GM13976 (cell line): ENCODE measurements at regions not wholly inside any gene's neighbourhood (a gene's known extent, or its start where the extent isn't known, plus 50 kb on each side); places are given as distances from the start of the nearest gene placed in this dataset.

ENCODE experiments used
- DNase-seq: peaks from one replicate; pipeline ENCODE4 v3.0.0; 2012; ENCODE audit warnings: low spot score
- in situ Hi-C: fragments of 300-500 bp; cut with MboI; formaldehyde crosslinking; loops from one replicate; pipeline ENCODE4 v1.12.0; 2022; ENCODE audit warnings: low sequenced_read_pairs, mixed read lengths, inconsistent platforms; ENCODE audit not compliant: unreplicated experiment
- TF ChIP-seq, protein P1 (sequence below): IDR thresholded peaks from 2 replicates; pipeline ENCODE4 v1.5.1; 2012; ENCODE audit warnings: borderline replicate concordance, mild to moderate bottlenecking; ENCODE audit not compliant: insufficient read depth; ENCODE audit errors: extremely low read depth, missing control alignments, control extremely low read depth

DNA sequence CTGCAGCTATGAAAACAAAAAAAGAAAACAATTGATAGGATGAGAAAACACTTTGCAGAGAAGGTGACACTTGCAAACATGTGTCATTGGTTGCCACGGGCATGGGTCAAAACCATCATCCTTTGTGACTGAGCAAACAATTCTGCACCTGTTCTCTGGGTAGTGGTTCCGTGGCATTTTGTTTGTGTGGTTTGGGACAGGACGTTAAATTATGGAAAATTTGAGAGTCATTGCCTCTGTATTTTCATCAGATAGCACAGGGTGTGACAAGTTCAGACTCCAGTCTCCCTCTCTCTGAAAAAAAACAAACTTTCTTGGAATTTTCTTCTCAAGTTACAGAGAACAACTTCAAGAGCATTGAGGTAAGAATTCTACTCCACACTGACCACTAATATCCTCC, 113.4 kb upstream of the HMHB1 start:
- TF ChIP-seq, protein P1, sequence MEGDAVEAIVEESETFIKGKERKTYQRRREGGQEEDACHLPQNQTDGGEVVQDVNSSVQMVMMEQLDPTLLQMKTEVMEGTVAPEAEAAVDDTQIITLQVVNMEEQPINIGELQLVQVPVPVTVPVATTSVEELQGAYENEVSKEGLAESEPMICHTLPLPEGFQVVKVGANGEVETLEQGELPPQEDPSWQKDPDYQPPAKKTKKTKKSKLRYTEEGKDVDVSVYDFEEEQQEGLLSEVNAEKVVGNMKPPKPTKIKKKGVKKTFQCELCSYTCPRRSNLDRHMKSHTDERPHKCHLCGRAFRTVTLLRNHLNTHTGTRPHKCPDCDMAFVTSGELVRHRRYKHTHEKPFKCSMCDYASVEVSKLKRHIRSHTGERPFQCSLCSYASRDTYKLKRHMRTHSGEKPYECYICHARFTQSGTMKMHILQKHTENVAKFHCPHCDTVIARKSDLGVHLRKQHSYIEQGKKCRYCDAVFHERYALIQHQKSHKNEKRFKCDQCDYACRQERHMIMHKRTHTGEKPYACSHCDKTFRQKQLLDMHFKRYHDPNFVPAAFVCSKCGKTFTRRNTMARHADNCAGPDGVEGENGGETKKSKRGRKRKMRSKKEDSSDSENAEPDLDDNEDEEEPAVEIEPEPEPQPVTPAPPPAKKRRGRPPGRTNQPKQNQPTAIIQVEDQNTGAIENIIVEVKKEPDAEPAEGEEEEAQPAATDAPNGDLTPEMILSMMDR = no peak
- in situ Hi-C loops = no loop called here
- DNase-seq = no peak

DNA sequence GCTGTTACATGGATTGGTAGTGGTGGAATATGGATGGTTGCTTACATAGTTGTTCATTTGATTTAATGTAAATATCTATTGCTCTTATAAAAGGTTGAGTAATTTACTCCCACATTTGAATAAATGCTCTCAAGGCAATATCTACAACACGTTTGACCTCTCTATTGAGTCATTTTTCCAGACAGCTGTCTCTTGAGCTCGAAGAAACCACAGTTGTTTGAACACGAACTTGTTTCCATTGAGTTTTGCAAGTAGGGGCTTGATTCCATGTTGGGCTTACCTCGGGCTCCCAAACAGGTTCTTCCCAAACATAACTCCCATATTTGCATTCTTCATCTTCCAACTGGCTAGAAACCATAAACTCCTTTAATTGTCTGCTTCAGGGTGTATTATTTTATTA, 115.0 kb upstream of the HMHB1 start:
- in situ Hi-C loops = no loop called here
- DNase-seq = no peak
- TF ChIP-seq, protein P1 = no peak

DNA sequence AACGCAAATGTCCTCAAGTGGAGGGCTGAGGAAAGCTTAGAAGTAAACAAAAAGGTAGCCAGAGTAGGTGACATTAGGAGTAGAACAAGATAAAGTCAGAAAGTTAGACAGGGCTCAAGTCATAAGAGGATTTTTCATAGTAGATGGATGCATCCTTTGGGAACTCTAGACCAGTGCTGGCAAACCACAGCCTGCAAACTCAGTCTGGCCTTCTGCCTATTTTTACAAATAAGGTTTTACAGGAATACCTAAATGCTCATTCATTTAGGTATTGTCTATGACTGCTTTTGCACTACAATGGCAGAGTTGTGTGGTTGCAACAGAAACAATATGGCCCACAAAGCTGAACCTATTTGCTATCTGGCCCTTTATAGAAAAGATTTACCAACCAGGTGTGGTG, 116.0 kb upstream of the HMHB1 start:
- in situ Hi-C loops = no loop called here
- no peak for DNase-seq
- TF ChIP-seq, protein P1 = no peak

DNA sequence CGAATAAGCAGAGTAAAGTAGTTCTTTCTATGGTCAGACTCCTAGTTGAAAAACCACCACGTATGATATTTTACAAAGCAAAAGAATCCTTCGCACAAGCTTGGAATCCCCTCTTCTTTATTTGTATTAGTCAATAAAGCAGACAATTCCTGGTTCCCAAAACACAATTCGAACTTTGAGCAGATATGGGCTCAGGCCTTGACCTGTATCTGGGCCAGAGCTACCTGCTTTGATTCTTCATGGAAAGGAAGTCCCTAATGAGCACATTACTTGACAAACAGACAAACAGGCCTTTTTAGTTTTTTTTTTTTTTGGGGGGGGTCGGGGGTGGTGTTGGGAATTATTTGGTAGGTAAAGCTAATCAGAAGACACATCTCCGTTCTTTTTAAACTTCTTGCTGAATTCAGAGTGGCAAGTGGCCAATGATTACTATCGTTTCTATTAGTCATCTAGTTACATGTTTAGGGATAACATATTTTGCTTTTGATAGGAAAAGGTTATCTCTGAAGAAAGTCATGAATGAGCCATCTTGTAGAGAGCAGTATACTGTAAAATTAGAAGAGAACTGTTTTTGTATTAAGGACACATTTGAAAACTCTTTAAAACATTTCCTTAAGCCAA, 116.6 kb upstream of the HMHB1 start:
- in situ Hi-C loops = no loop called here
- TF ChIP-seq, protein P1 = no peak
- no peak for DNase-seq

DNA sequence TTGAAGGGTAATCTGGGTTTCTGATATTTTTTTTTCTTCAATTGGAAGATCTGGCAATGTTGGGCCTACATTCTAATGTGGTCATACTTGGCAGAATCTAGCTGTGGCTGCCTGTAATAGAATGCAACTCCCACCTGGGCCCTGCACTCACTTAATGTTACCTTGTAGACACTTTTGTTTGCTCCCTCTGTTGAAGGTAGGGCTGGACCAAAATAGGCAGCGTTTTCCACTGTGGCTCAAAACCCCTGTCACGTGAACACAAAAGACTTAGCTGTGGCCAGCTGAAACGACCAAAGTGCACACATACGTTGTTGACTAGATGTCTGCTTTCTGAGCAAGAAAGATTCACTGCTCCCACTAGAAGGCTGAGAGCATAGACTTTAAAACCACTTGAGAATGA, 117.6 kb upstream of the HMHB1 start:
- TF ChIP-seq, protein P1 = no peak
- no peak for DNase-seq
- in situ Hi-C loops = no loop called here

DNA sequence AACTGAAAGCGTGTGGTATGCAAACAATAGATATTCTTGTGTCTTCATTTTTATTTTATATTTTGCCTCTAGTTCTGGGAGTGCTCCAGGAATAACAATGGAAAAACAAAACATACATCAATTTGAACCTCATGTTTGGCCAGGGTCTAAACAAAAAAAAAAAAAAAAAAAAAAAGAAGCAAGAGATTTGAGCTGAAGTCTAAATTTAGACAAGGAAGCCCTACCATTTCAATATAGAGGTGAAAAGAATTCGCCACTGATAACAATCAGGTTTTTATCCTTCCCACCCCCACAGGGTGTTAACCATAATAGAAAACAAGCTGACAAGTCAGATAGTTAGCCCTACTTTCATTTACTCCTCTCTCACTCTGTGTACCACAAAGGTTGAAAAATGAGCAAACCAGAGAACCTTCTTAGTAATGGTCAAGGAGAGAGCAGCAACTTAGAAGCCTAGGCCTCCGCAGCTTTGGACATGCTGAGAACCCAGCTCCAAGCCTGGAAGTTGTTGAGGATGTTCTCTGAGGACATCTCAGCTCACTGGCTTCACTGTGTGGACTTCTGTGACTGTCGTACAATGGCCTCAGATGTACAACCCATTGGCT, 118.2 kb upstream of the HMHB1 start:
- in situ Hi-C loops = no loop called here
- TF ChIP-seq, protein P1 = no peak
- peak; percentile 27 for DNase-seq
